ENCODE measurements at regions not wholly inside any gene's neighbourhood (a gene's known extent, or its start where the extent isn't known, plus 50 kb on each side); places are given as distances from the start of the nearest gene placed in this dataset.
"Not testable (repeated sequence)": the region's sequence is repeated elsewhere in the genome, so short reads cannot be mapped to it uniquely, and the experiment has no call there.

GRCh38 chr4:125262502-125262901, 52.3 kb upstream of the FAT4 start:
- DNase-seq (ENCODE audit: low read depth): no peak

- no peak for DNase-seq (ENCODE audit: low read depth)
These were observed 52.7 kb upstream of the FAT4 start for GRCh38 chr4:125262079-125262478.

GRCh38 chr4:125254106-125254505, 60.6 kb upstream of the FAT4 start:
- DNase-seq (ENCODE audit: low read depth): no peak

GRCh38 chr4:125244848-125245450, 69.8 kb upstream of the FAT4 start:
- DNase-seq (ENCODE audit: low read depth): peak; percentile 8

GRCh38 chr4:125243789-125244397, 70.9 kb upstream of the FAT4 start:
- no peak for DNase-seq (ENCODE audit: low read depth)

GRCh38 chr4:125235971-125236370, 78.8 kb upstream of the FAT4 start:
- no peak for DNase-seq (ENCODE audit: low read depth)

GRCh38 chr4:125231661-125232060, 83.1 kb upstream of the FAT4 start:
- DNase-seq (ENCODE audit: low read depth): no peak

GRCh38 chr4:125229596-125230058, 85.1 kb upstream of the FAT4 start:
- DNase-seq (ENCODE audit: low read depth): no peak

GRCh38 chr4:125225806-125226205, 88.9 kb upstream of the FAT4 start:
- no peak for DNase-seq (ENCODE audit: low read depth)

- DNase-seq (ENCODE audit: low read depth): no peak
These were observed 114.2 kb upstream of the FAT4 start for GRCh38 chr4:125200556-125200955.

- peak; percentile 59 for DNase-seq (ENCODE audit: low read depth)
These were observed 115.8 kb upstream of the FAT4 start for GRCh38 chr4:125198916-125199315.

GRCh38 chr4:125191874-125192459, 122.8 kb upstream of the FAT4 start:
- DNase-seq (ENCODE audit: low read depth): not testable (repeated sequence)

GRCh38 chr4:125191232-125191631, 123.5 kb upstream of the FAT4 start:
- DNase-seq (ENCODE audit: low read depth): peak; percentile 8

- DNase-seq (ENCODE audit: low read depth): peak; percentile 1
These were observed 127.3 kb upstream of the FAT4 start for GRCh38 chr4:125187226-125188176.

GRCh38 chr4:125184116-125184515, 130.6 kb upstream of the FAT4 start:
- DNase-seq (ENCODE audit: low read depth): no peak

- DNase-seq (ENCODE audit: low read depth): no peak
These were observed 133.0 kb upstream of the FAT4 start for GRCh38 chr4:125181804-125182203.

- DNase-seq (ENCODE audit: low read depth): no peak
These were observed 135.0 kb upstream of the FAT4 start for GRCh38 chr4:125179727-125180126.

GRCh38 chr4:125169192-125169591, 145.6 kb upstream of the FAT4 start:
- no peak for DNase-seq (ENCODE audit: low read depth)

- no peak for DNase-seq (ENCODE audit: low read depth)
These were observed 146.2 kb upstream of the FAT4 start for GRCh38 chr4:125168531-125168930.

- not testable (repeated sequence) for DNase-seq (ENCODE audit: low read depth)
These were observed 148.7 kb upstream of the FAT4 start for GRCh38 chr4:125166012-125166411.

GRCh38 chr4:125159001-125159400, 155.8 kb upstream of the FAT4 start:
- DNase-seq (ENCODE audit: low read depth): no peak

GRCh38 chr4:125155251-125155650, 159.5 kb upstream of the FAT4 start:
- no peak for DNase-seq (ENCODE audit: low read depth)
